SKM-1 treated with dmso at 0.1 percent for 144 hours (cell line): ENCODE measurements at regions not wholly inside any gene's neighbourhood (a gene's known extent, or its start where the extent isn't known, plus 50 kb on each side); places are given as distances from the start of the nearest gene placed in this dataset.

ENCODE experiments used
- DNase-seq: peaks from one replicate; lab custom pipeline; 2025; ENCODE audit not compliant: unreplicated experiment; lab: John Stamatoyannopoulos, UW

GRCh38 chr1:168631671-168632400, 55.4 kb downstream of the XCL1 start:
- no peak for DNase-seq

GRCh38 chr1:168634951-168635532, 58.6 kb downstream of the XCL1 start:
- no peak for DNase-seq

- DNase-seq, result no peak
These were observed 59.8 kb downstream of the XCL1 start for GRCh38 chr1:168636200-168636599.

- no peak for DNase-seq
These were observed 60.3 kb downstream of the XCL1 start for GRCh38 chr1:168636642-168637111.

GRCh38 chr1:168637350-168637991, 61.1 kb downstream of the XCL1 start:
- peak; percentile 77 for DNase-seq

- no peak for DNase-seq
These were observed 62.5 kb downstream of the XCL1 start for GRCh38 chr1:168638884-168639283.

GRCh38 chr1:168640182-168640581, 63.8 kb downstream of the XCL1 start:
- DNase-seq, result no peak

- no peak for DNase-seq
These were observed 64.4 kb downstream of the XCL1 start for GRCh38 chr1:168640836-168641235.

- no peak for DNase-seq
These were observed 66.7 kb downstream of the XCL1 start for GRCh38 chr1:168643152-168643551.
